Midbrain (tissue), 1 donor: ENCODE measurements at regions not wholly inside any gene's neighbourhood (a gene's known extent, or its start where the extent isn't known, plus 50 kb on each side); places are given as distances from the start of the nearest gene placed in this dataset.
"Not testable (repeated sequence)": the region's sequence is repeated elsewhere in the genome, so short reads cannot be mapped to it uniquely, and the experiment has no call there.

Source experiments
- DNase-seq: peaks from one replicate; lab custom pipeline; 2025; lab: John Stamatoyannopoulos, UW

GRCh38 chr6:112649853-112650252, 302.7 kb downstream of the RFPL4B start:
- DNase-seq = no peak

GRCh38 chr6:112651239-112651638, 304.1 kb downstream of the RFPL4B start:
- DNase-seq = peak; percentile 60

DNA sequence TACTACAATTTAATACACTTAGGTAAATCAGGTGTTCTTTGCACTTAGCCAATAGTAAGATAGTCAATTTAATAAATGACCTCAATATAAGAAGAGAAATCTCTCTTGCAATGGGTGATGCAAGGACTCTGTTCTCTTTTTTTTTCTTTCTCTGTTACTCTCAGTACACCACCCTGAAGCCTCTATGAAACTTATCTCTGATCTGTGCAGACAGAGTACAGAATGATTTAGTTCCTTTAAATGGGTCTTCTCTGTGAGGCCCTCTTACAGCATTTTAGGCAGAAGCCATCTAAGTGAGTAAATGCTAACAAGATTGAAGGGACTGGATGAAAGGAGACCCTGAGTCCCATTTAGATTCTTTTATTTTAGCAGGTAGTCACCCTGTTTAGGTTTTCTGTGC, 312.8 kb downstream of the RFPL4B start:
- DNase-seq = no peak

DNA sequence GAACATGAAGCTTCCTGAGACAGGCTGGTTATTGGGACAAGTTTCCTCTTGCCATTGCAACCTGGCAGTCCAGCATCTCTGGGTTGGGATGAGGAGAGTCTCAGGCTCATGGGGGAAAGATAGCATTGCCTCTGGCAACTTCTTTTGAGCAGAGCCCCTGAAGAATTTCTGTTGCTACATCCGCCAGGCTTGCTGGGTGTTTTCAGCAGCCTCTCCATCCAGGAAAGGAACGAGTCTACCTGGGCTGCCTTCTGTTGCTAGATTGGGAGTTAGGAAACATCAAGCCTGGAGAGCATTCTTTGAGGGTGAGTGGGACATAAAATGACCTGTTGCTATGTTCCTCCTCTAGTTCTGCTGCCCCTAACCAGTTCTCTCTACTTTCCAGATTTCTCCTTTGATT, 313.5 kb downstream of the RFPL4B start:
- DNase-seq = no peak

DNA sequence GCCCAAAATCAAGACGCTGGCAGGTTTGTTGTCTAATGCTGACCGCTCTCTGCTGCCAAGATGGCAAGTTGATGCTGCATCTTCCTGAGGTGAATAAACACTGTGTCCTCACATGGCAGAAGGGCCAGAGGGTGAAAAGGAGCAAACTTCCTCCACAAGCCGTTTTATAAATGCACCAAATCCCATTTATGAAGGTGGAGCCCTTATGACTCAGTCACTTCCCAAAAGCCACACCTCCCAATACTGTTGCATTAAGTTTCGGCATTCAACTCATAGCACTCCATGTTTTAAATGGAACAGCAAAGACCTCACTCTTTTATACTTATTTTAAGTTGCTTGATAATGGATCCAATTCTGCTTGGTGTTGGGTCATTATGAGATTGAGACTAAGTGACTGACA, 316.6 kb downstream of the RFPL4B start:
- DNase-seq = no peak

- DNase-seq = no peak
These were observed 318.0 kb downstream of the RFPL4B start for GRCh38 chr6:112665114-112665513.

GRCh38 chr6:112665815-112666214, 318.7 kb downstream of the RFPL4B start:
- DNase-seq = no peak

- DNase-seq = no peak
These were observed 320.3 kb downstream of the RFPL4B start for GRCh38 chr6:112667427-112667826.

- no peak for DNase-seq
These were observed 333.0 kb downstream of the RFPL4B start for GRCh38 chr6:112680091-112680490.

DNA sequence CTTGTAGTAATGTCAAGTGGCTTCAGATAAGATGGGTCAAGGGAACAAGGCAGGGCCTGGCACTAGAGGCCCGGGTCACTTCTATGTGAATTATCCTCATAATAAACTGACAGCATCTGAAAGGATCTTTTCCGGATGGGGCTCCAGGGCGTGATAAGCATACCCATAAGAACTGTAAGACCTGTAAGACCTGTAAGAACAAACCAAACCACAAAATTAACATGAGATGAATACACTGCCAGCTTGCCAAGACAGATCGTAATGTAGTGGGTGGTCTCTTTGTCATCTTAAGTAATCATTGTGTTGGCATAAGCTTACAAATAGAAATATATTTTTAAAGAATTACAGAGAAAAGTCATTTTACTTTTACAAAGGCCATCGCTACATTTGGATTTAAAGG, 334.9 kb downstream of the RFPL4B start:
- no peak for DNase-seq

GRCh38 chr6:112683106-112683505, 336.0 kb downstream of the RFPL4B start:
- no peak for DNase-seq

DNA sequence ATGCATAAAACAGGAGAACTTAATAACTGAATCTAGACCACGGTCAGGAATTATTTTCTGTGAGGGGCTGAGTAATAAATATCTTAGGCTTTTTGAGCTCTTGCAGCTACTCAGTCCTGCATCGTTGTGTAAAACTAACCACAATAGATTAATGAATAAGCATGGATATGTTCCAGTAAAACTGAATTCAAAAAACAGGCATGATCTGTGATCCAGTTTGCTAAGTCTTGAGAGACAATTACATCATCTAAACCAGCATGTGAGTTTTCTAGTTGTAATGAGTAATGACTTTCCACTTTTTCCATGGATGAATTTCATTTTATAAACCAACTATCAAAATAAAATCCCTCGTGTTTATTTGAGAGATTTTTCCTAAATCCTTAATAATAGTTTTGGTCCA, 336.8 kb downstream of the RFPL4B start:
- no peak for DNase-seq

- not testable (repeated sequence) for DNase-seq
These were observed 338.5 kb downstream of the RFPL4B start for GRCh38 chr6:112685521-112686220.

DNA sequence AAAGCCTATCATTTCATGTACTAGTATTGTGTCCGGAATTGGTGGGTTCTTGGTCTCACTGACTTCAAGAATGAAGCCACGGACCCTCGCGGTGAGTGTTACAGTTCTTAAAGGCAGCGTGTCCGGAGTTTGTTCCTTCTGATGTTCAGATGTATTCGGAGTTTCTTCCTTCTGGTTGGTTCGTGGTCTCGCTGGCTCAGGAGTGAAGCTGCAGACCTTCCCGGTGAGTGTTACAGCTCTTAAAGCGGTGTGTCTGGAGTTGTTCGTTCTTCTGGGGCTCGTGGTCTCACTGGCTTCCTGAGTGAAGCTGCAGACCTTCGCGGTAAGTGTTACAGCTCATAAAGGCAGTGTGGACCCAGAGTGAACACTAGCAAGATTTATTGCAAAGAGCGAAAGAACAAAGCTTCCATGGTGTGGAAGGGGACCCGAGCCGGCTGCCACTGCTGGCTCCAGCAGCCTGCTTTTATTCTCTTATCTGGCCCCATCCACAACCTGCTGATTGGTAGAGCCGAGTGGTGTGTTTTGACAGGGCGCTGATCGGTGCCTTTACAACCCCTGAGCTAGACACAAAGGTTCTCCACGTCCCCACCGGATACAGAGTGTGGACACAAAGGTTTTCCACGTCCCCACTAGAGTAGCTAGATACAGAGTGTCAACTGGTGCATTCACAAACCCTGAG, 341.5 kb downstream of the RFPL4B start:
- DNase-seq = not testable (repeated sequence)

- DNase-seq = not testable (repeated sequence)
These were observed 342.2 kb downstream of the RFPL4B start for GRCh38 chr6:112689183-112689858.

DNA sequence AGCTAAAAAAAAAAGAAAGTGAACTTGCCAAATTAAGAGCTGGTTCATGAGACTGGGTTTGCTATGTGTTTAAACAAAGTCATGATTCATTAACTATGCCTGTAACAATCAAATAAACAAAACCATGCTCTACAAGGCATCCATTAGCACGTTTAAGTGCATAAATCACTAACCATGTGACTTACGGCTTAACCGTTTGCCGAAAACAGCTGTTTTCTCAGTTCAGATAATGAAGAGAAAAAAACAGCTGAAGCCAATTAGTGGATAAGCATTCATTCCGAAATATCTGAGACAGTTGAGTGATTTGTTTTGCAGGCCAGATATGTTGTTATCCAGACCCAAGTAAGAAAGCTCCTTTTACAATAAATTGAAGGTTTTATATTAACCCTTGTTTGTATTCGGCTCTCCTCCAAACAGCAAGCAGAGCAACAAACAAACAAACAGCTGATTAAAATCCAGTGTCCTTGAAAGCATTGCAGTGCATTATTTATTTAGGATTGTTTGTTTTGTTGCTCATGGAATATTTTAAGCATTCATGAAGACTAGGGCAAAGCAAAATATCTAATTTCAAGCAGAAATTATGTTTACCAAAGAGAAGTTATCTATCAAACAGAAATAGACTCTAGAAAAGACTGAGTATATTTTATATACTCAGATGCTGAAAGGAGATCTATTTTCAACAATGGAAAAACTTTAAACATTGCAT, 343.5 kb downstream of the RFPL4B start:
- no peak for DNase-seq

- no peak for DNase-seq
These were observed 344.2 kb downstream of the RFPL4B start for GRCh38 chr6:112691289-112691688.

DNA sequence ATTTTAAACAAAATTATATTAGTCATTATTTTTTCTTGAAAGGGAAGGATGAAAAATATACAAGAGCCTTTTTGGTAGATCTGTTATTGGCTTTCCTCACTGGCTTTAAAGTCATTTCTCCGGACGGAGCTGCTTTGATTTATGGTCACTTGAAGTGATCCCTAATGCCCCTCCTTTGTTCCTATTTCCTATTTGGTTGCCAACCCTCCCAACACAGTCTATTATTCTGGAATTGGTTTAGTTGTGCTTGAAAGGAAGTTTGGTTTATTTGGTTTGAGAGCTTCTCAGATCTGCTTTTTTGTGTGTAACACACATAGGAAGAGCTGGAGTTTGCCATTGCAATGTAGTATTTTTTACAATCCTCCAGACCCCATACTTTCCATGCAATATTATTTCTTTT, 347.9 kb downstream of the RFPL4B start:
- no peak for DNase-seq

DNA sequence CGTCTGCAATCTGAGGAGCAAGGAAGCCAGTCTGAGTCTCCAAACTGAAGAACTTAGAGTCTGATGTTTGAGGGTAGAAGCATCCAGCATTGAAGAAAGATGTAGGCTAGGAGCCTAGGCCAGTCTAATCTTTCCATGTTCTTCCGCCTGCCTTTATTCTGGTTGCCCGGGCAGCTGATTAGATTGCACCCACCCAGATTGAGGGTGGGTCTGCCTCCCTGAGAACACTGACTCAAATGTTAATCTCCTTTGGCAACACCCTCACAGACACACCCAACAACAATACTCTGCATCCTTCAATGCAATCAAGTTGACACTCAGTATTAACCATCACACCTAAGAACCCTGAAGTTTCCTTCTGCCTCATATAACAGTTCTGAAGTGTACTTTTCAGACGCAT, 350.1 kb downstream of the RFPL4B start:
- no peak for DNase-seq

- no peak for DNase-seq
These were observed 354.1 kb downstream of the RFPL4B start for GRCh38 chr6:112701201-112701600.

GRCh38 chr6:112710710-112711109, 363.6 kb downstream of the RFPL4B start:
- no peak for DNase-seq

DNA sequence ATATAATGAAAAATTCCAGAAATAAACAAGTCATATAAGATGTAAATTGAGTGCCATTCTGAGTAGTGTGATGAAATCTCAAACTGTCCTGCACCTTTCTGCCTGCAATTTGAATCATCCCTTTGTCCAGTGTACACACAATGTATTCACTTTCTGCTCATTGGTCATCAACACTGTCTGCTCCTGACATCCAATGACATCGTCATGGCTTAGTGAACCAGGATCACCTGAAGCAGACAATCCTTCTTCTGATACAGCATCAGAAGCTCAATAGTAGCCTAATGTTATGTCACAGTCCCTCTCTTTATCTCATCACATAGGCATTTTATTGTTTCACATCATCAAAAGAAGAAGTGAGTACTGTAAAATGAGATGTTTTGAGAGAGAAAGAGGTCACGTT, 366.3 kb downstream of the RFPL4B start:
- DNase-seq = no peak

DNA sequence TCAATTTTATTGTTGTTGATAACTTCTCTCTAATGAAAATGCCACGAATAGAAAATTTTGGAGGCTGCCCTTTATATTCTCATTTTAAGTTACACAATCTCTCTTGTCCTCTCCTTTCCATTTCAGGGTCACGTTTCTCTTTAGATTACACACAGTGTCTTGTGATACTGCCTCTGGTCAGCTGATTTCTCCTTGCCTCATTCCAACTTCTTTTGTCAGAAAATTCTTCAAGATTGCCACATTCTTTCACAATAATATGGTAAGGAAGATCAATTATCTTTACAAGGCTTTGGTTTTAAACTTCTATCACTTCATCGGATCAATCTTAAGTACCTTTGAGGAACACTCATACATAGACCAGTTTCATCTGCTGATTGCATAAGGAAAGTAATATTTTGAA, 370.3 kb downstream of the RFPL4B start:
- DNase-seq = no peak
